CD4-positive, alpha-beta memory T cell (primary cell): ENCODE measurements at regions not wholly inside any gene's neighbourhood (a gene's known extent, or its start where the extent isn't known, plus 50 kb on each side); places are given as distances from the start of the nearest gene placed in this dataset.
"Not testable (repeated sequence)": the region's sequence is repeated elsewhere in the genome, so short reads cannot be mapped to it uniquely, and the experiment has no call there.

ENCODE experiments used
- CTCF ChIA-PET: fragments of 350-600 bp; sonication (Branson Sonifier 250); formaldehyde crosslinking; loops from one replicate; lab custom pipeline; 2021; ENCODE audit warnings: inconsistent platforms; ENCODE audit not compliant: partially characterized antibody; lab: Charles Lee
- POLR2A ChIA-PET: fragments of 350-600 bp; sonication (Branson Sonifier 250); formaldehyde crosslinking; loops from one replicate; lab custom pipeline; 2021; ENCODE audit not compliant: partially characterized antibody; lab: Charles Lee
- DNase-seq, 5 donors: peaks; one replicate each; pipeline versions ENCODE4 v3.0.0 to v3.0.0-alpha.2; 2020 to 2022; ENCODE audit warnings: mixed read lengths in 1 of 5
- H3K27ac ChIP-seq: one replicate; pipeline ENCODE4 v1.7.0; 2013; ENCODE audit warnings: low read depth, low read length
- H3K27me3 ChIP-seq: 2 replicates; pipeline ENCODE4 v1.7.0; 2013; ENCODE audit warnings: mild to moderate bottlenecking, low read length, moderate library complexity; ENCODE audit not compliant: insufficient read depth
- H3K36me3 ChIP-seq: 2 replicates; pipeline ENCODE4 v1.7.0; 2013; ENCODE audit warnings: mild to moderate bottlenecking, low read length, moderate library complexity; ENCODE audit not compliant: insufficient read depth
- H3K4me1 ChIP-seq: 2 replicates; pipeline ENCODE4 v1.7.0; 2013; ENCODE audit warnings: mild to moderate bottlenecking, low read length, moderate library complexity; ENCODE audit not compliant: insufficient read depth
- H3K4me3 ChIP-seq, 2 donors: one replicate each; pipeline ENCODE4 v1.7.0; 2013; ENCODE audit warnings: low read length in 2 of 2, mild to moderate bottlenecking in 1 of 2
- H3K9me3 ChIP-seq, 2 donors: one replicate each; pipeline ENCODE4 v1.7.0; 2013; ENCODE audit warnings: low read length in 2 of 2, control low read depth in 1 of 2; ENCODE audit not compliant: control insufficient read depth in 1 of 2
- H3K27ac Mint-ChIP-seq, 7 donors: one replicate each; pipeline ENCODE4 v1.8.0; 2020 to 2021; ENCODE audit warnings: mixed read lengths in 7 of 7, mild to moderate bottlenecking in 6 of 7, inconsistent platforms in 3 of 7, moderate library complexity in 3 of 7
- H3K27me3 Mint-ChIP-seq, 2 donors: one replicate each; pipeline ENCODE4 v1.8.0; 2020 to 2021; ENCODE audit warnings: mixed read lengths in 2 of 2
- H3K36me3 Mint-ChIP-seq, 2 donors: one replicate each; pipeline ENCODE4 v1.8.0; 2020 to 2021; ENCODE audit warnings: mixed read lengths in 2 of 2, inconsistent platforms in 1 of 2, mild to moderate bottlenecking in 1 of 2
- H3K4me1 Mint-ChIP-seq, 4 donors: one replicate each; pipeline ENCODE4 v1.8.0; 2020 to 2021; ENCODE audit warnings: mixed read lengths in 4 of 4, mild to moderate bottlenecking in 1 of 4
- H3K4me3 Mint-ChIP-seq, 8 donors: one replicate each; pipeline ENCODE4 v1.8.0; 2020 to 2021; ENCODE audit warnings: mixed read lengths in 8 of 8, mild to moderate bottlenecking in 7 of 8, moderate library complexity in 6 of 8, inconsistent platforms in 3 of 8
- H3K9me3 Mint-ChIP-seq, 8 donors: one replicate each; pipeline ENCODE4 v1.8.0; 2020 to 2021; ENCODE audit warnings: mixed read lengths in 8 of 8, mild to moderate bottlenecking in 5 of 8, inconsistent platforms in 3 of 8, moderate library complexity in 1 of 8
- intact Hi-C: fragments of 100-400 bp; cut with micrococcal nuclease; formaldehyde crosslinking; loops from one replicate; pipeline ENCODE4 v1.15.1; 2023

GRCh38 chr17:28266926-28267719 lies 51.9 kb upstream of the TMEM97 start:
- peaks cover 2 to 30% (median 16%) of the 10 kb centered on the region in 8 donors for H3K9me3 Mint-ChIP-seq
- POLR2A ChIA-PET, H3K27ac ChIP-seq, H3K4me3 Mint-ChIP-seq, H3K36me3 Mint-ChIP-seq, H3K4me3 ChIP-seq, H3K27me3 Mint-ChIP-seq, H3K4me1 ChIP-seq, H3K4me1 Mint-ChIP-seq, DNase-seq, H3K27me3 ChIP-seq, H3K9me3 ChIP-seq, H3K36me3 ChIP-seq, intact Hi-C loops, H3K27ac Mint-ChIP-seq: not testable (repeated sequence)
- CTCF ChIA-PET: interaction anchor here (2.4 kb wide), 1 partner anchor 17 kb away, joined by 15 read pairs; no protein-coding TSS in a partner anchor

DNA sequence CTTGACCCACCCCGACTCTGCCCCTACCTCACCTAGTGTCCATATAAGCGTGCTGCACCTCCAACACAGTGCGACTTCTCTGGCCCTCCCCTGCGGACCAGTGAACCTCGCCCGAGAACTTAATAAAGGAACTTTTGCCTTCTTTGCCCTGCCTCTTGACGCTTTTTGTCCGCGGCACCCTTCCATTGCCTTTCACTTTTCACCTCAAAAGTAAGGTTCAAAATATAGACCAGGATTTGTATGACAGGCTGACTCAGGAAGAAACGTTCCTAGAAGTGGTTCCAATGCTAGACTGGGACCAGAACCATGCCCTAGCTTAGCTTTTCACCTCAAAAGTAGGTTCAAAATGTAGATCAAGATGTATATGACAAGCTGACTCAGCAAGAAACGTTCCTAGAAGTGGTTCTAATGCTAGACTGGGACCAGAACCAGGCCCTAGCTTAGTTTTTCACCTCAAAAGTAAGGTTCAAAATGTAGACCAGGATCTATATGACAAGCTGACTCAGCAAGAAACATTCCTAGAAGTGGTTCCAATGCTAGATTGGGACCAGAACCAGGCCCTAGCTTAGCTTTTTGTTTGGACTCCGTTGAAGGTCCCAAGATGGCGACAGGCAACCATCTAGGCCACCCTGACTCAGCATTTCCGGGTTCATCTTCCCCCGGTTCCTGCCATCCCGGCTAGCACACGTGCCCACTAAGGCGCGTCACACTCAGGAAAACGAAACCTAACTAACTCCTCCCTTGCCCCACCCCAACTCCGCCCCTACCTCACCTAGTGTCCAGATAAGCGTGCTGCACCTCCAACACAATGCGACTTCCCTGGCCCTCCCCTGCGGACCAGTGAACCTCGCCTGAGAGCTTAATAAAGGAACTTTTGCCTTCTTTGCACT lies 51.0 kb upstream of the TMEM97 start:
- Histone ChIP-seq H3K27me3 (no peaks in the 10 kb centered on the region), H3K27ac (no peak overlapping the region), H3K4me1 (no peaks in the 10 kb centered on the region), H3K9me3 (peaks cover 0 to 3% of the 10 kb centered on the region in 2 donors), H3K36me3 (no peaks in the 10 kb centered on the region), H3K4me3 (no peak overlapping the region)
- ChIA-PET POLR2A (no interaction called here), CTCF (no interaction called here)
- H3K27ac Mint-ChIP-seq: no peak overlapping the region
- no peak overlapping the region for H3K4me3 Mint-ChIP-seq
- DNase-seq: no peak
- H3K27me3 Mint-ChIP-seq: peaks cover 7 to 15% of the 10 kb centered on the region in 2 donors
- no peaks in the 10 kb centered on the region for H3K36me3 Mint-ChIP-seq
- H3K4me1 Mint-ChIP-seq: no peaks in the 10 kb centered on the region
- peaks cover 2 to 23% (median 10%) of the 10 kb centered on the region in 8 donors for H3K9me3 Mint-ChIP-seq
- intact Hi-C loops: no loop called here

DNA sequence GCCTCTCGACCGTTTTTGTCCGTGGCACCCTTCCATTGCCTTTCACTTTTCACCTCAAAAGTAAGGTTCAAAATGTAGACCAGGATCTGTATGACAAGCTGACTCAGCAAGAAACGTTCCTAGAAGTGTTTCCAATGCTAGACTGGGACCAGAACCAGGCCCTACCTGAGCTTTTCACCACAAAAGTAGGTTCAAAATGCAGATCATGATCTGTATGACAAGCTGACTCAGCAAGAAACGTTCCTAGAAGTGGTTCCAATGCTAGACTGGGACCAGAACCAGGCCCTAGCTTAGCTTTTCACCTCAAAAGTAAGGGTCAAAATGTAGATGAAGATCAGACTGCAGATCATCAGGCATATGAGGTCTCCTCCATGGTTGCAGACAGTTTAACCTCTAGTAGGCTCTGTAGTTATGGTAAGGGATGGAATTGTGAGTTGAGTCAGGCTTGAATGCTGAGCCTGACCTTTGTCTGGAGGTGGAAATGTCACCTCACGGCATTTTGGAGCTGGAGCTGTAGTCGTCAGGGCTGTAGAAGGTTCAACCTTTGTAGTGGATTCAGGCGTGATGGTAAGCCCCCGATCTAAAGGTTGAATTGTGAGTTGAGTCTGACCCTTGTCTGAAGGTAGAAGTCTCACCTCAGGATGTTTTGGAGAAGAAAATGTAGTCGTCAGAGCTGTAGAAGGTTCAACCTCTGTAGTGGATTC lies 50.2 kb upstream of the TMEM97 start:
- ChIA-PET POLR2A (no interaction called here), CTCF (interaction anchor here (1.1 to 1.2 kb wide), 2 partner anchors 11 to 19 kb away, joined by 3 to 4 read pairs; no protein-coding TSS in a partner anchor)
- H3K9me3 Mint-ChIP-seq: peaks cover 2 to 17% (median 3%) of the 10 kb centered on the region in 8 donors
- DNase-seq: no peak
- no peak overlapping the region for H3K27ac ChIP-seq
- no peaks in the 10 kb centered on the region for H3K36me3 ChIP-seq
- no peaks in the 10 kb centered on the region for H3K4me1 Mint-ChIP-seq
- peaks cover 10 to 18% of the 10 kb centered on the region in 2 donors for H3K27me3 Mint-ChIP-seq
- H3K4me3 ChIP-seq: no peak overlapping the region
- H3K9me3 ChIP-seq: no peaks in the 10 kb centered on the region
- no peaks in the 10 kb centered on the region for H3K36me3 Mint-ChIP-seq
- H3K27ac Mint-ChIP-seq: no peak overlapping the region
- no peak overlapping the region for H3K4me3 Mint-ChIP-seq
- H3K27me3 ChIP-seq: no peaks in the 10 kb centered on the region
- no peaks in the 10 kb centered on the region for H3K4me1 ChIP-seq
- intact Hi-C loops: no loop called here
